Adrenal gland (tissue), 9 donors: ENCODE measurements at regions not wholly inside any gene's neighbourhood (a gene's known extent, or its start where the extent isn't known, plus 50 kb on each side); places are given as distances from the start of the nearest gene placed in this dataset.
A peak's percentile ranks its signal among the peaks of the same experiment; 100 is the strongest.

ENCODE experiments used
- DNase-seq, 7 donors: peaks; one replicate each; pipeline ENCODE4 v3.0.0-alpha.2; 2019 to 2020
- H3K27ac ChIP-seq, 5 donors: fragments of 200-600 bp; sonication (generic) in 4 of 5; 1 replicate in 3 of 5; 2 replicates in 2 of 5; pipeline versions ENCODE4 v1.5.1 to v1.8.0; 2016 to 2020; ENCODE audit warnings: mild to moderate bottlenecking in 1 of 5
- H3K27me3 ChIP-seq: fragments of 200-600 bp; 2 replicates; pipeline ENCODE4 v1.8.0; 2021
- H3K36me3 ChIP-seq, 2 donors: fragments of 200-600 bp; replicated peaks in 1 of 2; 1 replicate in 1 of 2; 2 replicates in 1 of 2; pipeline versions ENCODE4 v1.5.1 to v1.8.0; 2018 to 2022
- H3K4me1 ChIP-seq, 2 donors: fragments of 200-600 bp; replicated peaks in 1 of 2; 1 replicate in 1 of 2; 2 replicates in 1 of 2; pipeline versions ENCODE4 v1.5.1 to v1.8.0; 2018 to 2021
- H3K4me3 ChIP-seq, 4 donors: fragments of 200-600 bp; sonication (generic) in 3 of 4; one replicate each; pipeline ENCODE4 v1.5.1; 2016 to 2018
- H3K9me3 ChIP-seq, 3 donors: fragments of 200-600 bp; sonication (generic) in 1 of 3; replicated peaks in 1 of 3; 1 replicate in 2 of 3; 2 replicates in 1 of 3; pipeline versions ENCODE4 v1.5.1 to v1.8.0; 2016 to 2021
- POLR2A ChIP-seq, 2 donors: fragments of 450-650 bp; IDR thresholded peaks; one replicate each; pipeline ENCODE4 v1.6.1; 2017; ENCODE audit warnings: antibody characterized with exemption in 2 of 2, mild to moderate bottlenecking in 2 of 2, moderate library complexity in 1 of 2
- WGBS, 4 donors: extraction: QIAGEN DNeasy Blood & Tissue Kit in 2 of 4; methylation state at CpG; one replicate each; pipeline versions ENCODE4 v1.1.5 to v1.1.7; 2013 to 2017; 5-methylcytosine and 5-hydroxymethylcytosine counted together
- intact Hi-C, 2 donors: fragments of 100-400 bp; cut with DNase I; formaldehyde crosslinking; loops; one replicate each; pipeline versions ENCODE4 v1.14.1 to v1.15.0; 2022 to 2023
- TF ChIP-seq, protein P1 (sequence below), 6 experiments: fragments of 450-650 bp in 4 of 6; fragments of 200-600 bp in 2 of 6; sonication (generic) in 1 of 6; IDR thresholded peaks; 1 replicate in 5 of 6; 2 replicates in 1 of 6; pipeline versions ENCODE4 v1.5.1 to v1.8.0; 2016 to 2021; ENCODE audit warnings: antibody characterized with exemption in 6 of 6, mild to moderate bottlenecking in 2 of 6, moderate library complexity in 1 of 6
- donor health status: healthy with polysubstance abuse.
- donor health status: Bipolar disorder and iron deficiency.
- donor health status: DM: yes; HTN: yes; CAD: no.
- donor health status: DM: no; HTN: no; CAD: no.
- donor health status: DM: no; HTN: no; CAD: no.

DNA sequence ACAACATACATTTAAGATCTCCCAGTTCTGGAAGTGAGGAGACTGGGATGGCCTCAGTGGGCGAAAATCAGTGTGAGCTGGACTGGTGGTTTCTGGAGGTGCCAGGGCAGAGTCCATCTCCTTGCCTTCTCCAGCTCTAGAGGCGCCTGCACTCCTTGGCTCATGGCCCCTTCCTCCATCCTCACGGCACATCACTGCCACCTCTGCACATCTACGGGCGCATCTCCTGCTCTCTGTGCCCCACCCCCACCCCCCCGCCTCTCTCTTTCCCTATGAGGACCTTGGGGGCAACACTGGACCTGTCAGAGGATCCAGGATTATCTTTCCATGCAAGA lies 62.8 kb upstream of the DIO3 start:
- peak in 2 of 7 donors; percentile 4 to 5 for DNase-seq
- WGBS, 4 donors, result 88 to 96% (median 92%) methylated on average over 6 of the region's 6 CpGs
- Histone ChIP-seq H3K9me3 (no peaks in the 10 kb centered on the region), H3K4me1 (no peaks in the 10 kb centered on the region), H3K4me3 (no peak overlapping the region), H3K36me3 (no peaks in the 10 kb centered on the region), H3K27me3 (peaks cover 3% of the 10 kb centered on the region), H3K27ac (no peak overlapping the region)
- TF ChIP-seq POLR2A (IDR thresholded peaks at IDR 0.05), result no peak
- intact Hi-C loops, result no loop called here

DNA sequence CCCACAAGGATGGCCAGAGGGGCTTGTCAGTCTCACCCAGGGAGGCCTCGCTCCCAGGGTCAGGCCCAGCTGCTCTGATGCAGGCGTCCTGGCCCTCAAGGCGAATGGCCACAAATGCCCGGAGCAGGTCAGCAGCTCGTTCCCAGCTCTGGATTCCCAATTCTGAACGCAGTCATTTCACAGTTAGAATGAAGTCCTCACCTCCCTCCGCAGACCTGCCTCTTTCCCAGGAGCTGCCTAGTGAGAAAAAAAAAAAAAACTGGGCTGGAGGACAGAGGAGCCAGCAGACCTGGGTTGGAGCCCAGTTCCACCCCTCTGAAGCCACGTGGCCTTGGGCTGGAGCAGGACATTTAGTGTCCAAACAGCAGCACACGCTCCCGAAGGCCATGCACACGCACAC lies 62.2 kb upstream of the DIO3 start:
- H3K9me3 ChIP-seq, result no peaks in the 10 kb centered on the region
- peak in 2 of 7 donors; percentile 4 to 6 for DNase-seq
- no peaks in the 10 kb centered on the region for H3K4me1 ChIP-seq
- 65 to 95% (median 75%) methylated on average over 7 to 11 of the region's 11 CpGs for WGBS, 4 donors
- H3K36me3 ChIP-seq, result no peaks in the 10 kb centered on the region
- no peak overlapping the region for H3K27ac ChIP-seq
- intact Hi-C loops, result no loop called here
- no peak overlapping the region for H3K4me3 ChIP-seq
- no peak for TF ChIP-seq POLR2A (IDR thresholded peaks at IDR 0.05)
- H3K27me3 ChIP-seq, result peaks cover 3% of the 10 kb centered on the region

DNA sequence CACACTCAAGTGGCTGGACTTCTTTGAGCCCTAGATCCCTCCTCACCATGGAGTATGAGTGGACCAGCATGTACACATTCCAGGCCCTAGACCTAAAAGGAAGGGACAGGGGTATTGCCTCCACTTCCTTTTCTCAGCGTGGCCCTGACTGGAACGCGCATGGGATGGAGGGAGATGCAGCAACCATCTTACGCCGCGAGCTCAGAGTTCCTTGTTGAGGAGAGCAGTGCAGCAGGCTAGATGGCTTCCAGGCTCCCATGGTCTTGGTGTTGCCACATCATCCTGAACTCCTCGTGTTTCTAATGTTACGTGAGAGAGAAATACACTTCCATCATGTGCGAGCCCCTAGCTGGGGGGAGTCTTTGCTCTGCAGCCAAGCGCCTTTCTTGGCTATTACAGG lies 61.8 kb upstream of the DIO3 start:
- H3K9me3 ChIP-seq, result no peaks in the 10 kb centered on the region
- no peak overlapping the region for H3K4me3 ChIP-seq
- no peak for TF ChIP-seq POLR2A (IDR thresholded peaks at IDR 0.05)
- TF ChIP-seq, protein P1, sequence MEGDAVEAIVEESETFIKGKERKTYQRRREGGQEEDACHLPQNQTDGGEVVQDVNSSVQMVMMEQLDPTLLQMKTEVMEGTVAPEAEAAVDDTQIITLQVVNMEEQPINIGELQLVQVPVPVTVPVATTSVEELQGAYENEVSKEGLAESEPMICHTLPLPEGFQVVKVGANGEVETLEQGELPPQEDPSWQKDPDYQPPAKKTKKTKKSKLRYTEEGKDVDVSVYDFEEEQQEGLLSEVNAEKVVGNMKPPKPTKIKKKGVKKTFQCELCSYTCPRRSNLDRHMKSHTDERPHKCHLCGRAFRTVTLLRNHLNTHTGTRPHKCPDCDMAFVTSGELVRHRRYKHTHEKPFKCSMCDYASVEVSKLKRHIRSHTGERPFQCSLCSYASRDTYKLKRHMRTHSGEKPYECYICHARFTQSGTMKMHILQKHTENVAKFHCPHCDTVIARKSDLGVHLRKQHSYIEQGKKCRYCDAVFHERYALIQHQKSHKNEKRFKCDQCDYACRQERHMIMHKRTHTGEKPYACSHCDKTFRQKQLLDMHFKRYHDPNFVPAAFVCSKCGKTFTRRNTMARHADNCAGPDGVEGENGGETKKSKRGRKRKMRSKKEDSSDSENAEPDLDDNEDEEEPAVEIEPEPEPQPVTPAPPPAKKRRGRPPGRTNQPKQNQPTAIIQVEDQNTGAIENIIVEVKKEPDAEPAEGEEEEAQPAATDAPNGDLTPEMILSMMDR (IDR thresholded peaks at IDR 0.05), result no peak
- 86 to 93% (median 89%) methylated on average over 10 of the region's 10 CpGs for WGBS, 4 donors
- H3K27me3 ChIP-seq, result peaks cover 3% of the 10 kb centered on the region
- peak in 3 of 7 donors; percentile 1 to 6 (median 5) for DNase-seq
- no peaks in the 10 kb centered on the region for H3K4me1 ChIP-seq
- H3K27ac ChIP-seq, result no peak overlapping the region
- no peaks in the 10 kb centered on the region for H3K36me3 ChIP-seq
- intact Hi-C loops, result no loop called here

DNA sequence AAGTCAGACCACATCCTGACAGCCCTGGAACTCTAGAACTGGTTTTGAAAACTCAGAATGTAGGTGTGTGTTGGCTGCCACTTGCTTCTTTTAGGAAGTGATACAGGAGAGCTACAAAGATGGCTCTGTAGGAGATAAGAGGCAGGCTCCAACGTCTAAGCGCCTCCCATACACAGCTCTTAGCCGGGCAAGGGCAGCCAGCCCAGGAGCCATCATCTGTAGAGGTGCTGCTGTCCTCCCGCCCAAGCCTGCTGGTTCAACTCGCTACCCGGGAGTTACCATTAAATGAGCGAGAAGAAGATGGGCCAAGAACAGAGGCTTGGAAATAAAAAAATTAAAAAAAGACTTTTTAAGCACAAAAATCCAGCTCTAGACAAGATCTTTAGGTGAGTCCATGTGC lies 61.2 kb upstream of the DIO3 start:
- WGBS, 4 donors, result 67 to 86% (median 80%) methylated on average over 7 of the region's 7 CpGs
- H3K27me3 ChIP-seq, result peaks cover 3% of the 10 kb centered on the region

DNA sequence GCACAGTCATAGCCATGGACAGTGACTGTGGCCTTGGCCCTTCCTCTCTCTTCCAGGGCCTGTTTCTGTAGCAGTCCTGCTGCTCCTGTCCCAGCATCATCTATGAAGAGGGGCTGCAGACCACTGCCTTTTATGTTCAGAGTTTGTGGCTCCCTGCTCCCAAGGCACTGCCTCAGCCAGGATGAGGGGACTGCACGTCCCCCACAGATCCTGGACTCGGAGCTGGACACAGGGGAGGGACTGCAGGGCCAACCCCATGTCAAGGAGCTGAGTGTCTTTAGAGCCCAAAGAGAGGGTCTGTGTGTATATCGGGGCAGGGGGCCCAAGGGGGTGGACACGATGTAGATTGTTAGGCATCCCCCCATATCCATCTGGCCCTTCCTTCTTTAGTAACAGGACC lies 60.6 kb upstream of the DIO3 start:
- intact Hi-C loops, result no loop called here
- Histone ChIP-seq H3K36me3 (no peaks in the 10 kb centered on the region), H3K9me3 (no peaks in the 10 kb centered on the region), H3K27me3 (peaks cover 6% of the 10 kb centered on the region), H3K27ac (no peak overlapping the region), H3K4me1 (no peaks in the 10 kb centered on the region), H3K4me3 (no peak overlapping the region)
- 72 to 86% (median 80%) methylated on average over 2 to 4 of the region's 4 CpGs for WGBS, 4 donors
- no peak for TF ChIP-seq POLR2A (IDR thresholded peaks at IDR 0.05)
- TF ChIP-seq, protein P1 (IDR thresholded peaks at IDR 0.05), result no peak
- DNase-seq, result peak in 2 of 7 donors; percentile 5 to 6

More for the DNA sequence above, 61.2 kb upstream of the DIO3 start:
- Histone ChIP-seq H3K4me3 (no peak overlapping the region), H3K4me1 (no peaks in the 10 kb centered on the region), H3K36me3 (no peaks in the 10 kb centered on the region), H3K9me3 (no peaks in the 10 kb centered on the region), H3K27ac (no peak overlapping the region)
- no peak for TF ChIP-seq POLR2A (IDR thresholded peaks at IDR 0.05)
- TF ChIP-seq, protein P1 (IDR thresholded peaks at IDR 0.05), result no peak
- peak in 1 of 7 donors; percentile 3 for DNase-seq
- intact Hi-C loops, result no loop called here
